GM23248 (cell line): ENCODE measurements at regions not wholly inside any gene's neighbourhood (a gene's known extent, or its start where the extent isn't known, plus 50 kb on each side); places are given as distances from the start of the nearest gene placed in this dataset.

Source experiments
- DNase-seq: peaks from one replicate; pipeline ENCODE4 v3.0.0-alpha.2; 2015
- H2AFZ ChIP-seq: fragments of 200-600 bp; sonication (generic); 2 replicates; pipeline ENCODE4 v1.6.1; 2016; ENCODE audit warnings: antibody characterized with exemption
- H3F3A ChIP-seq: fragments of 200-600 bp; sonication (generic); 2 replicates; pipeline ENCODE4 v1.6.1; 2016; ENCODE audit warnings: mild to moderate bottlenecking, antibody characterized with exemption, mixed run types; ENCODE audit not compliant: insufficient read depth
- H3K27ac ChIP-seq: fragments of 200-600 bp; sonication (generic); 2 replicates; pipeline ENCODE4 v1.5.1; 2016; ENCODE audit warnings: mild to moderate bottlenecking
- H3K27me3 ChIP-seq: fragments of 200-600 bp; sonication (generic); replicated peaks from 2 replicates; pipeline ENCODE4 v1.6.1; 2016; ENCODE audit warnings: mild to moderate bottlenecking; ENCODE audit not compliant: insufficient read depth
- H3K36me3 ChIP-seq: fragments of 200-600 bp; sonication (generic); 2 replicates; pipeline ENCODE4 v1.6.1; 2016; ENCODE audit warnings: low read depth, mild to moderate bottlenecking
- H3K4me1 ChIP-seq: fragments of 200-600 bp; sonication (generic); 2 replicates; pipeline ENCODE4 v1.6.1; 2016; ENCODE audit warnings: mild to moderate bottlenecking; ENCODE audit not compliant: insufficient read depth
- H3K4me2 ChIP-seq: fragments of 200-600 bp; sonication (generic); one replicate; pipeline ENCODE4 v1.6.1; 2016; ENCODE audit warnings: mild to moderate bottlenecking; ENCODE audit not compliant: unreplicated experiment
- H3K4me3 ChIP-seq: fragments of 200-600 bp; sonication (generic); 2 replicates; pipeline ENCODE4 v1.5.1; 2016; ENCODE audit warnings: mild to moderate bottlenecking
- H3K79me2 ChIP-seq: fragments of 200-600 bp; sonication (generic); 2 replicates; pipeline ENCODE4 v1.6.1; 2016; ENCODE audit warnings: mild to moderate bottlenecking; ENCODE audit not compliant: insufficient read depth
- H3K9ac ChIP-seq: fragments of 200-600 bp; sonication (generic); 2 replicates; pipeline ENCODE4 v1.6.1; 2016; ENCODE audit warnings: mild to moderate bottlenecking
- H3K9me2 ChIP-seq: fragments of 200-600 bp; sonication (generic); 2 replicates; pipeline ENCODE4 v1.6.1; 2016; ENCODE audit warnings: mixed run types, mild to moderate bottlenecking, moderate library complexity; ENCODE audit not compliant: insufficient read depth
- H3K9me3 ChIP-seq: fragments of 200-600 bp; sonication (generic); one replicate; pipeline ENCODE4 v1.6.1; 2017; ENCODE audit warnings: low read depth
- H4K20me1 ChIP-seq: fragments of 200-600 bp; sonication (generic); 2 replicates; pipeline ENCODE4 v1.6.0; 2016; ENCODE audit not compliant: insufficient read depth
- EZH2 ChIP-seq: fragments of 200-600 bp; sonication (generic); IDR thresholded peaks from 2 replicates; pipeline ENCODE4 v1.6.1; 2018; ENCODE audit warnings: antibody characterized with exemption, mild to moderate bottlenecking; ENCODE audit not compliant: insufficient read depth, poor library complexity, severe bottlenecking
- EZH2phosphoT487 ChIP-seq: fragments of 200-600 bp; sonication (generic); IDR thresholded peaks from 2 replicates; pipeline ENCODE4 v1.6.1; 2018; ENCODE audit warnings: antibody characterized with exemption, moderate library complexity, mild to moderate bottlenecking, low read depth; ENCODE audit not compliant: insufficient read depth
- WGBS, 2 experiments: methylation state at CpG; one replicate each; pipeline ENCODE4 v1.1.6; 2015 to 2017; ENCODE audit warnings: low lambda C conversion rate in 2 of 2, low coverage in 1 of 2; ENCODE audit errors: missing lambda C conversion rate in 2 of 2; 5-methylcytosine and 5-hydroxymethylcytosine counted together
- in situ Hi-C: fragments of 300-500 bp; cut with MboI; formaldehyde crosslinking; loops from 2 replicates; pipeline ENCODE4 v1.15.0; 2020

DNA sequence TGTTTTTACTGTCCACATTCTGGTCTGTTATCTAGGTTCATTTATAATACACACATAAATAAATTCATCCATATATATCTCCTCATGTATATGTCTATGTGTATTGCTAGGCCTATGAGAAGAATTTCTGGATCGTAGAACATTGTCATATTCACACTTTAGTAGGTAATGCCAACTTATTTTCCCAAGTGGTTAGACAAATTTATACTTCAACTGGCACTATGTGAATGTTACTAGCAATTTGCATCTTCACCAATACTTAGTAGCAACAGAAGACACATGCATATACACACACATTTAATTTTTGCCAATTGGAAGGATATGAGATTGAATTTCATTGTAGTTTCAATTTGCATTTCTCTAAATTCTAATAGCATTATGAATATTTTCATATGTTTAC lies 365.1 kb downstream of the FSCB start:
- no peak for DNase-seq
- TF ChIP-seq EZH2phosphoT487 (no peak), EZH2 (no peak)
- Histone ChIP-seq H3K4me1 (no peaks in the 10 kb centered on the region), H2AFZ (no peak overlapping the region), H3K27me3 (no peaks in the 10 kb centered on the region), H3K9me2 (no peaks in the 10 kb centered on the region), H4K20me1 (no peaks in the 10 kb centered on the region), H3K36me3 (no peaks in the 10 kb centered on the region), H3K4me3 (no peak overlapping the region), H3F3A (no peaks in the 10 kb centered on the region), H3K9ac (no peak overlapping the region), H3K27ac (no peak overlapping the region), H3K79me2 (no peaks in the 10 kb centered on the region), H3K4me2 (no peak overlapping the region), H3K9me3 (no peaks in the 10 kb centered on the region)
- in situ Hi-C loops, result no loop called here
- 21 to 37% methylated on average over 1 of the region's 1 CpG for WGBS, 2 experiments

DNA sequence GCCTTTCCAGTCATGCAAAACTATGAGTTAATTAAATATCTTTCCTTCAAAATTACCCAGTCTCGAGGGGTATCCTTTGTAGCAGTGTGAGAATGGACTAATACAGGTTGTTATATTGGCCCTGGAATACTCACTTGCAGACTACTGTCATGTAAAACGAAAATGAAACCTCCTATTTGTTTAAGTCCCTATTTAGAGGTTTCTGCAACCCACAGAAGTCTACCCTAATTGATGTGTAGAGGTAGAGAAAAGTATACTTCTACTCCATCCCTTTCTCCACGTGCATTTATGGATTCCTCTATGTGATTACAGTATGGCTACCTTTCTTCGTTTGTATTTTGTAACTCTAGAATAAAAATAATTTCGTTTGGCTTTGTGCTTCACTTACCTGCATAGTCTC lies 371.1 kb downstream of the FSCB start:
- Histone ChIP-seq H4K20me1 (no peaks in the 10 kb centered on the region), H2AFZ (no peak overlapping the region), H3K9me3 (no peaks in the 10 kb centered on the region), H3K27me3 (no peaks in the 10 kb centered on the region), H3K79me2 (no peaks in the 10 kb centered on the region), H3K36me3 (no peaks in the 10 kb centered on the region), H3K27ac (no peak overlapping the region), H3K9me2 (no peaks in the 10 kb centered on the region), H3K4me2 (no peak overlapping the region), H3K4me3 (no peak overlapping the region), H3K9ac (no peak overlapping the region), H3K4me1 (no peaks in the 10 kb centered on the region), H3F3A (no peaks in the 10 kb centered on the region)
- no peak for TF ChIP-seq EZH2
- no peak for TF ChIP-seq EZH2phosphoT487
- in situ Hi-C loops, result no loop called here
- DNase-seq, result no peak
- 5% methylated on average over 5 of the region's 5 CpGs for WGBS, 2 experiments

DNA sequence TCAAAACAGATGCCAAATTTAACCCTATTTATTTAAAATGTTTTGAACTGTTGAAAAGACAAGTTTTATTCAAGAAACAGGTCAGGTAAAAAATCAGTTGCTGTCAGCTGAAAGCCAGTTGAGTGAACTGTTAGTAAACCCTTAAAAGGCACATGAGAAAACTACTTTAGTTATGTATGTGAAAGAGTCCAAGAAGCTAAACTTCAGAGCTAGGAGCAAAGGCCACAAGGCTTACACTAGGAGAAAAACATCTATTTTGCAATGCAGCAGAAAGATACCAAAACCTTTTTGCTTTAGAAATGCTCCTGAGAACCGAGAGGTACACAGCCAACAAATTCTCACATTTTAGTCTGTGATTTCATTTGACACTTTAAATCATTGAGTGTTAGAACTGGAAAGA lies 375.2 kb downstream of the FSCB start:
- TF ChIP-seq EZH2phosphoT487 (no peak), EZH2 (no peak)

DNA sequence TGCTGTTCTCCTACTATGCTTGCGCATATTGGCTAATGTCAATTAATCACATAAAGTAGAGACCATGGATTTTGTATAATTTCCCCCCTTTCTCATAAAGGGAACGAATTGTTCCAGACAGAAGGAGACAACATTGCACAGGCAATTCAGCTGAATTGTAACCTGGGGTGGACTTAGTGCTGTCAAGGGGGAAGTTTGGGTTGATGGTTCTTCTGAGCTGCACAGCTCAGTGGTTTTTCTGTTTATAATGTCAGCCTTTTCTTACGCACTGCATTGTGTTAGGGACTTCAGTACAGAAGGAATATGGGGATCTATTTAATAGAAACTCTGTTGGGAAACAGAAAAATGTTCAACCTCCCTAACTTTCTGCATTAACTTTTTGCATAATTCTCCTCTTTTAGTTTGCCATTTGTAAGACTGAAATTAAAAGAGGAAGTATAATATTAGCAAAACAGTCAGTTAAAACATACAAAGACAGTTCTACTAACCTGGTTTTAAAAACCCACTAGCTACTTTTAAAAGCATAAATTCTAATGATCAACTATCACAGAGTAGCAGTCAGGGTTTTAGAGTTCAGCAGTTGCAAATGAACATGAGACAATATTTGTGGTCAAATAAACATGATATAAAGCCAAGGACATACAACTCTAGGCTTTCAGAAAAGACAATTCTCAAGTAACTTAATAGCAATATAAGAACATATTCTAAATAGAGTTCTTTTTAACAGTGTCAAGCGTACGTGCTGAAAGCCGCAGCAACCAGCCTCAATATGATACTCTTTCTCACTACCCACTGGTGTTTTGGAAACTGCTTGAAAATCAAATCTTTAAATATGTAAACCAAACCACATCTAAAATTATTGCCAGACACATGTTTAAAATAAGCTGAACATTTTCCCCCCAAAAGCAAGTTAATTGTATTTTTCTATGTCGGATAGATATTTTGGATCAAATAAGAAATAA lies 393.0 kb downstream of the FSCB start:
- 39% methylated on average over 7 of the region's 7 CpGs for WGBS, 2 experiments
- no peak overlapping the region for H2AFZ ChIP-seq
- TF ChIP-seq EZH2phosphoT487 (no peak), EZH2 (no peak)
- H3K36me3 ChIP-seq, result no peaks in the 10 kb centered on the region
- H4K20me1 ChIP-seq, result no peaks in the 10 kb centered on the region
- no peaks in the 10 kb centered on the region for H3K27me3 ChIP-seq
- no peaks in the 10 kb centered on the region for H3K4me1 ChIP-seq
- H3K9ac ChIP-seq, result no peak overlapping the region
- no peak overlapping the region for H3K4me3 ChIP-seq
- H3F3A ChIP-seq, result no peaks in the 10 kb centered on the region
- no peaks in the 10 kb centered on the region for H3K9me2 ChIP-seq
- H3K9me3 ChIP-seq, result no peaks in the 10 kb centered on the region
- no peak overlapping the region for H3K4me2 ChIP-seq
- no peak for DNase-seq
- H3K79me2 ChIP-seq, result no peaks in the 10 kb centered on the region
- in situ Hi-C loops, result no loop called here
- H3K27ac ChIP-seq, result no peak overlapping the region

More for the DNA sequence above, 375.2 kb downstream of the FSCB start:
- Histone ChIP-seq H3K27ac (no peak overlapping the region), H3K27me3 (no peaks in the 10 kb centered on the region), H3K36me3 (no peaks in the 10 kb centered on the region), H3K9ac (no peak overlapping the region), H3K4me3 (no peak overlapping the region), H2AFZ (no peak overlapping the region), H3K9me3 (no peaks in the 10 kb centered on the region), H4K20me1 (no peaks in the 10 kb centered on the region), H3K9me2 (no peaks in the 10 kb centered on the region), H3F3A (no peaks in the 10 kb centered on the region), H3K79me2 (no peaks in the 10 kb centered on the region), H3K4me1 (no peaks in the 10 kb centered on the region), H3K4me2 (no peak overlapping the region)
- 0 to 4% methylated on average over 1 of the region's 1 CpG for WGBS, 2 experiments
- in situ Hi-C loops, result no loop called here
- DNase-seq, result no peak
